ENCODE measurements at regions not wholly inside any gene's neighbourhood (a gene's known extent, or its start where the extent isn't known, plus 50 kb on each side); places are given as distances from the start of the nearest gene placed in this dataset.

DNA sequence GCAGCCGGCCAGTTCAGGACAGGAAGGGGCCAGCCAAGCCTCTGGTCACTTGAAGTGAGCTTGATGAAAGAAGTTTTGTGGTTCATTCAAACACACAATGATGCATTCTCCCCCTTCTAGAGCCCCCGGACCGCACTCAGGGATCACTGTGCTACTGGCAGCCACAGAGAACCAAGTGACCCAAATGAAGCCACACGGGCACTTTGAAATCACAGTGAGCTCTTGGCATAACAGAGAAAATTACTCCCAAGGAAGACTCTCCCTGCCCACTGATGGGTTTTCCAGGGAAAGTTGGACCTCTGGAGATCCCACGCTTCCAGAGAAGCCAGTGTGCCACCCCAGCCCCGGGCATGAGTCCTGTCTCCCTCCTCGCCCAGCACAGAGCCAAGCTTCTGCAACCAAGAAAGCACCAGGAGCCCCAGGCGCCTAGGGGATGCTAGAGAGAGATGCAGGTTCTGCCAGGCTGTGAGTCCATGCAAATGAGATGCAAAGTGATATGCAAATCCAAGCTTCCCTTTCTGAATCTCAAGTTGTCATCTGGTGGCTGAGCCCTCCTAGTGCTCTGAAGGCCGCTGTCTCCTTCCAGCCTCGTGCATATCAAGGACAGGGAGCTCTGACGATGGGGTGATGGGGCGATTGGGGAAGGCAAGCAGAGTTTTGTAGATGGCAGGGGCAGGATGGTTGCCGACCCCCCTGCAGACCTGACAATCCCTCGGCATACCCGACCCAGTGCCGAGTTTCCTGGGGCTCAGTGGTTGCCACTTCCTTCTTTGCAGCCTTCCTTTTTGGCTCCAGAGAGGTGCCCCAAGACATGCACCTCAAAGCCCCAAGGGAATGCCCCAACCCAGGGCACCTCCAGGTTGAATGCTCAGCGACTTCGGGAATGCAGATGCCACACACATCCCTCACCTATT, 59.7 kb upstream of the TNRC6C start:
- no peaks in the 10 kb centered on the region for H3K36me3 Mint-ChIP-seq

DNA sequence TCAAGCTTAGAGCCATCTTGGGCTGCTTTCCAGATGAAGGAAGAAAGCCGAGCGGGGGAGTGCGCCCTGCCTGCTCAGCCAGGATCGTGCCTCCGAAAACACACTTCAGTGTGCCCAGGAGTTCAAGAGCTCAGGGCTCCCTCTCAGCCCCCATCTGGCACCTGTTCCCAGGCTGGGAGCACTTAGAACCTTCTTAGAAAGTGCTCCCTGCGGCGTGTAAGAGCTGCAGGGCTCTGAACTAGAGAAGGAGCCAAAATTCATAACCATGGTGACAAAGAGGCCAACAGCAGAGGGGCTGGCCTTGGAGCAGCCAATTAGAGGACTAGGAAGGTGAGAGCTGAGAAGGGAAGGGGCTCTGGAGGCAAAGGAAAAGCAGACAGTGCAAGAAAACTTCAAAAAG, 59.0 kb upstream of the TNRC6C start:
- no peak for DNase-seq (ENCODE audit: low spot score)
- H3K36me3 Mint-ChIP-seq, result no peaks in the 10 kb centered on the region
- H3K4me1 Mint-ChIP-seq, result peaks cover 5% of the 10 kb centered on the region
- H3K9me3 Mint-ChIP-seq, result no peaks in the 10 kb centered on the region; the same call in 1 of the 2 replicates
- no peak for ATAC-seq
- TF ChIP-seq JUN (CRISPR knock-in tag; IDR thresholded peaks at IDR 0.05), result no peak
- no peak for TF ChIP-seq NFATC4 (CRISPR knock-in tag; IDR thresholded peaks at IDR 0.05)
- no peak for TF ChIP-seq ELF4 (CRISPR knock-in tag; IDR thresholded peaks at IDR 0.05; ENCODE audit: low read depth)
- TF ChIP-seq, protein P1, sequence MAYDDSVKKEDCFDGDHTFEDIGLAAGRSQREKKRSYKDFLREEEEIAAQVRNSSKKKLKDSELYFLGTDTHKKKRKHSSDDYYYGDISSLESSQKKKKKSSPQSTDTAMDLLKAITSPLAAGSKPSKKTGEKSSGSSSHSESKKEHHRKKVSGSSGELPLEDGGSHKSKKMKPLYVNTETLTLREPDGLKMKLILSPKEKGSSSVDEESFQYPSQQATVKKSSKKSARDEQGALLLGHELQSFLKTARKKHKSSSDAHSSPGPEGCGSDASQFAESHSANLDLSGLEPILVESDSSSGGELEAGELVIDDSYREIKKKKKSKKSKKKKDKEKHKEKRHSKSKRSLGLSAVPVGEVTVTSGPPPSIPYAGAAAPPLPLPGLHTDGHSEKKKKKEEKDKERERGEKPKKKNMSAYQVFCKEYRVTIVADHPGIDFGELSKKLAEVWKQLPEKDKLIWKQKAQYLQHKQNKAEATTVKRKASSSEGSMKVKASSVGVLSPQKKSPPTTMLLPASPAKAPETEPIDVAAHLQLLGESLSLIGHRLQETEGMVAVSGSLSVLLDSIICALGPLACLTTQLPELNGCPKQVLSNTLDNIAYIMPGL (CRISPR knock-in tag; IDR thresholded peaks at IDR 0.05), result no peak
- TF ChIP-seq, protein P2, sequence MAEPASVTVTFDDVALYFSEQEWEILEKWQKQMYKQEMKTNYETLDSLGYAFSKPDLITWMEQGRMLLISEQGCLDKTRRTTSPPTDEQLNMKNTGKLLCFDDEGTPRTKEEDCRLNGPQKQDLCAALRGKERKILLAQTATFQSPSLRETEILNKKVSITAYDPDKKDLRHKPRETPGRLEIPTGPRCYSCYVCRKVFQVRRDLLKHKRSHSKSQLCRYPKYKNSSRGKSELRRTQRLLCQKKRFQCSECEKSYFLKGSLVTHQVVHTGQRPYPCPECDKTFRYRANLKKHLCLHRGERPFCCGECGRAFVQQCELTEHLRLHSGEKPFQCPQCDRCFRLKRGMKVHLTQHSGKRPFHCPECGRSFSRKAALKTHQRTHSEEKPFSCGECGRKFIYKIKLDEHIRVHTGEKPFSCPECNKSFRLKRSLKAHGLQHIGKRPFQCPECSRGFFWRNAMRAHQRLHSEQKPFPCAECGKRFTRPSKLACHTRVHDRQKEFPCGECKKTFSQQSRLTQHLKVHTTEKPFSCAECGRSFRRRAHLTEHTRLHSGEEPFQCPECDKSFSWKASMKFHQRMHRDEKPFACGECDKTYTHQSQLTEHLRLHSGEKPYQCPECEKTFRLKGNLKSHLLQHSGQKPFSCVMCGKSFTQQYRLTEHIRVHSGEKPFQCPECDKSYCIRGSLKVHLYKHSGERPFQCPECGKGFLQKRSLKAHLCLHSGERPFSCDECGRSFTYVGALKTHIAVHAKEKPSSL (CRISPR knock-in tag; conservative IDR thresholded peaks at IDR 0.05), result no peak
- no peak for TF ChIP-seq MYBL2 (CRISPR knock-in tag; IDR thresholded peaks at IDR 0.05)
- TF ChIP-seq, protein P3, sequence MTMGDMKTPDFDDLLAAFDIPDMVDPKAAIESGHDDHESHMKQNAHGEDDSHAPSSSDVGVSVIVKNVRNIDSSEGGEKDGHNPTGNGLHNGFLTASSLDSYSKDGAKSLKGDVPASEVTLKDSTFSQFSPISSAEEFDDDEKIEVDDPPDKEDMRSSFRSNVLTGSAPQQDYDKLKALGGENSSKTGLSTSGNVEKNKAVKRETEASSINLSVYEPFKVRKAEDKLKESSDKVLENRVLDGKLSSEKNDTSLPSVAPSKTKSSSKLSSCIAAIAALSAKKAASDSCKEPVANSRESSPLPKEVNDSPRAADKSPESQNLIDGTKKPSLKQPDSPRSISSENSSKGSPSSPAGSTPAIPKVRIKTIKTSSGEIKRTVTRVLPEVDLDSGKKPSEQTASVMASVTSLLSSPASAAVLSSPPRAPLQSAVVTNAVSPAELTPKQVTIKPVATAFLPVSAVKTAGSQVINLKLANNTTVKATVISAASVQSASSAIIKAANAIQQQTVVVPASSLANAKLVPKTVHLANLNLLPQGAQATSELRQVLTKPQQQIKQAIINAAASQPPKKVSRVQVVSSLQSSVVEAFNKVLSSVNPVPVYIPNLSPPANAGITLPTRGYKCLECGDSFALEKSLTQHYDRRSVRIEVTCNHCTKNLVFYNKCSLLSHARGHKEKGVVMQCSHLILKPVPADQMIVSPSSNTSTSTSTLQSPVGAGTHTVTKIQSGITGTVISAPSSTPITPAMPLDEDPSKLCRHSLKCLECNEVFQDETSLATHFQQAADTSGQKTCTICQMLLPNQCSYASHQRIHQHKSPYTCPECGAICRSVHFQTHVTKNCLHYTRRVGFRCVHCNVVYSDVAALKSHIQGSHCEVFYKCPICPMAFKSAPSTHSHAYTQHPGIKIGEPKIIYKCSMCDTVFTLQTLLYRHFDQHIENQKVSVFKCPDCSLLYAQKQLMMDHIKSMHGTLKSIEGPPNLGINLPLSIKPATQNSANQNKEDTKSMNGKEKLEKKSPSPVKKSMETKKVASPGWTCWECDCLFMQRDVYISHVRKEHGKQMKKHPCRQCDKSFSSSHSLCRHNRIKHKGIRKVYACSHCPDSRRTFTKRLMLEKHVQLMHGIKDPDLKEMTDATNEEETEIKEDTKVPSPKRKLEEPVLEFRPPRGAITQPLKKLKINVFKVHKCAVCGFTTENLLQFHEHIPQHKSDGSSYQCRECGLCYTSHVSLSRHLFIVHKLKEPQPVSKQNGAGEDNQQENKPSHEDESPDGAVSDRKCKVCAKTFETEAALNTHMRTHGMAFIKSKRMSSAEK (CRISPR knock-in tag; IDR thresholded peaks at IDR 0.05; ENCODE audit: borderline replicate concordance), result no peak
- TF ChIP-seq, protein P4, sequence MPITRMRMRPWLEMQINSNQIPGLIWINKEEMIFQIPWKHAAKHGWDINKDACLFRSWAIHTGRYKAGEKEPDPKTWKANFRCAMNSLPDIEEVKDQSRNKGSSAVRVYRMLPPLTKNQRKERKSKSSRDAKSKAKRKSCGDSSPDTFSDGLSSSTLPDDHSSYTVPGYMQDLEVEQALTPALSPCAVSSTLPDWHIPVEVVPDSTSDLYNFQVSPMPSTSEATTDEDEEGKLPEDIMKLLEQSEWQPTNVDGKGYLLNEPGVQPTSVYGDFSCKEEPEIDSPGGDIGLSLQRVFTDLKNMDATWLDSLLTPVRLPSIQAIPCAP (CRISPR knock-in tag; IDR thresholded peaks at IDR 0.05), result no peak
- TF ChIP-seq ZNF263 (CRISPR knock-in tag; IDR thresholded peaks at IDR 0.05; ENCODE audit: low read depth), result no peak
- no peak for TF ChIP-seq CBFB (CRISPR knock-in tag; IDR thresholded peaks at IDR 0.05; ENCODE audit: low read depth)
- no peak for TF ChIP-seq FOXP1 (CRISPR knock-in tag; IDR thresholded peaks at IDR 0.05; ENCODE audit: borderline replicate concordance)
- no peak for TF ChIP-seq NR2C2 (CRISPR knock-in tag; IDR thresholded peaks at IDR 0.05)
- TF ChIP-seq NFYB (CRISPR knock-in tag; conservative IDR thresholded peaks at IDR 0.05; ENCODE audit: low read depth), result no peak
- H3K4me3 Mint-ChIP-seq, result no peak overlapping the region
- ChIA-PET CTCF (interaction anchor here (0.7 to 1.4 kb wide), 3 partner anchors 120 to 634 kb away, joined by 3 to 4 read pairs (median 3); no protein-coding TSS in a partner anchor), POLR2A (interaction anchor here (1.4 kb wide), 1 partner anchor 59 kb away, joined by 5 read pairs; the partner anchor contains the start of gene TNRC6C)
- no peak overlapping the region for H3K27ac Mint-ChIP-seq
- no peaks in the 10 kb centered on the region; the same call in 1 of the 2 replicates for H3K27me3 Mint-ChIP-seq (ENCODE audit: low read depth)

More for the DNA sequence above, 59.7 kb upstream of the TNRC6C start:
- H3K4me3 Mint-ChIP-seq, result no peak overlapping the region
- CTCF ChIA-PET, result interaction anchor here (0.7 kb wide), 1 partner anchor 633 kb away, joined by 3 read pairs; no protein-coding TSS in a partner anchor
- no peak for TF ChIP-seq PRRX2 (CRISPR knock-in tag; IDR thresholded peaks at IDR 0.05)
- TF ChIP-seq MYBL2 (CRISPR knock-in tag; IDR thresholded peaks at IDR 0.05), result no peak
- TF ChIP-seq, protein P4 (CRISPR knock-in tag; IDR thresholded peaks at IDR 0.05), result no peak
- TF ChIP-seq NFATC4 (CRISPR knock-in tag; IDR thresholded peaks at IDR 0.05), result no peak
- no peak for DNase-seq (ENCODE audit: low spot score)
- H3K27me3 Mint-ChIP-seq (ENCODE audit: low read depth), result no peaks in the 10 kb centered on the region; the same call in 1 of the 2 replicates
- POLR2A ChIA-PET, result interaction anchor here (1.4 kb wide), 1 partner anchor 59 kb away, joined by 5 read pairs; the partner anchor contains the start of gene TNRC6C
- no peak for ATAC-seq
- H3K27ac Mint-ChIP-seq, result no peak overlapping the region
- H3K9me3 Mint-ChIP-seq, result no peaks in the 10 kb centered on the region; the same call in 1 of the 2 replicates
- peaks cover 5% of the 10 kb centered on the region for H3K4me1 Mint-ChIP-seq

Measured in WTC11 (cell line).